Fibroblast of skin of scalp (primary cell): ENCODE measurements at regions not wholly inside any gene's neighbourhood (a gene's known extent, or its start where the extent isn't known, plus 50 kb on each side); places are given as distances from the start of the nearest gene placed in this dataset.
"Not testable (repeated sequence)": the region's sequence is repeated elsewhere in the genome, so short reads cannot be mapped to it uniquely, and the experiment has no call there.

ENCODE experiments used
- DNase-seq: peaks from one replicate; pipeline ENCODE4 v3.0.0-alpha.2; 2013

DNA sequence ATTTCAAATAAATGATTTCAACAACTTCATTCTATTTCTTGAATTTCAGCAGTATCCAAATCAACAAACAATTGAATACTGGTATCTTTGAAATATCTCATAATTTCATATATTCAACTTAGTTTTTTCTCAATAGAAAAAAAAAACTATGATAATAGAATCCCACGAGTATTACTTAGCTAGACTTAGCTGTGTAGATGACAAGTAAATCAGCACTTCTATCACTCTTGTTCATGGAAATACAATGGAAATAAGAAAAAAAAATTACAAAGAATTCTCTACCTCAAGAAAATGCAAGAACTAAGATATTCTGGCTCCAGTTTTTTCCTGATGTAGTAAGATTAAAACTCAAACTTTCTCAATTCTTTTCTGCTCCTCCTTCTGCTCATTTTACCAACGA, 256.2 kb upstream of the KYNU start:
- no peak for DNase-seq

- DNase-seq, result no peak
These were observed 260.0 kb upstream of the KYNU start for GRCh38 chr2:142617461-142617860.

DNA sequence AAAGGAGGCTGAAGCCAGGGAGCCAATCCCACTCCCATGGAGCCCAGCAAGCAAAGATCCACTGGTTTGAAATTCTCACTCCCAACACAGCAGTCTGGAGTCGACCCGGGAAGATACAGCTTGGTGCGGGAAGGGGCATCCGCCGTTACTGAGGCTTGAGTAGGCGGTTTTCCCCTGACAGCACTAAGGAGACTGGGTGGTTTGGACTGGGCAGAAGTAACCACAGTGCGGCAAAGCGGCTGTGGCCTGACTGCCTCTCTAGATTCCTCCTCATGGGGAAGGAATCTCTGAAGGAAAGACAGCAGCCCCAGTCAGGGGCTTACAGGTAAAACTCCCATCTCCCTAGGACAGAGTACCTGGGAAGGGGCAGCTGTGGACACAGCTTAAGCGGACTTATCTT, 261.6 kb upstream of the KYNU start:
- no peak for DNase-seq

GRCh38 chr2:142613193-142613592, 264.3 kb upstream of the KYNU start:
- not testable (repeated sequence) for DNase-seq

GRCh38 chr2:142605421-142605820, 272.0 kb upstream of the KYNU start:
- no peak for DNase-seq

DNA sequence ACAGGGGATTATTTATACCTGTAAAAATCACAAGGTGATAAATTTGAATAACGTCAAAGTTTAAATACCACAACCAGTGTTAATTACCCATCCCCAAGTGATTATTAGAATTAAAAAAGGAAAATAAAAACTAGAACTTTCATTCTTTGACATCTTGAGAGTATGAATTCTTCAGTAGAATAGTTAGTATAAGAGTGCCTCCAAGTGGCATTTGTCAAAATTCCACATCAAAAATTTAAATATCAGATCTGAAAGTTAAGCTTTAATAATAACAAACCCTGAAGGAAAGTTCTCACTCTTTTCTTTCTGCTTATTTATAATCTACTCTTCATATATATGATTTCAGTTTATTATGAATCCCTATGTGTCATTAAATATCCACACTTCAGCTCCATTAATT, 273.7 kb upstream of the KYNU start:
- no peak for DNase-seq

DNA sequence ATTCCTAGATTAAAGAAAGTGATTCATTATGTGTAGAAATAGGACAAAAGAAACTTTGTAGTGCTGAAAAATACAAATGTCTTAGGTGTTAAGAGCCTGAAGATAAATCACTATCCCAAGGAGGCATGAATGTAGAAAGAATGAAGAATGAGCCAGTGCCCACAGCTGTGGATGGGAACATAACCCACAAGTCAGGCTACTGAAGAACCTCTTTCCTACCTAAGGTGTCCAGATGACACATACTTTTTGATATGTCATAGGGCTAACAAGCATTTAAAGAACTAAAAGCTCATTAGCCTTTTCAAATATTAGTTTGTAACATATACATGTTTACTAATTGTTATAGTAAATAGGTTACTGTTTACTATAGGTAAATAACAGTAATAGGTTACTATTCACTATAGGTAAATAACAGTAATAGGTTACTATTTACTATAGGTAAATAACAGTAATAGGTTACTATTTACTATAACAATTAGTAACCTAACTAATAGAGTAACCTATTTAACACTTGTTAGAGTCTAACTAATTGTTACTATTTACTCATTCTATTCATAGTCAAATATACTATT, 275.0 kb upstream of the KYNU start:
- DNase-seq, result no peak

- no peak for DNase-seq
These were observed 275.7 kb upstream of the KYNU start for GRCh38 chr2:142601794-142602193.

DNA sequence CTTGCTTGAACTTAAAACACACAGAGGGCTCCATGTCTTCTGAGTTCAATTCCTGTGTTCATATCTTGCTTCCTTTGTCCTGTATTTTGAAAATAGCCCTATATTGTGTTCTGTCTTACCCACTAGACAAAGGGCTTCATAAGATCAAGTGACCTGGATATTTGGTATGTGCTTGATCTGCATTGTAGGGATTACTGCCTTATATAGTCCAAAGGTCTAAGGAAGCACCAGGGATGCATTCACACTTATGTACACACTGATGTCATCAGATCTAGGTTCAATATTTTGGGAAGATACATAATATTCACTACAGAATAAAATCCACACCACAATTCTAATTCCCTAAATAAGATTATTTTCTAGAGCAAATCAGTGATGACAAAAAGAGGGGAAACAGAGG, 278.0 kb upstream of the KYNU start:
- DNase-seq, result no peak

DNA sequence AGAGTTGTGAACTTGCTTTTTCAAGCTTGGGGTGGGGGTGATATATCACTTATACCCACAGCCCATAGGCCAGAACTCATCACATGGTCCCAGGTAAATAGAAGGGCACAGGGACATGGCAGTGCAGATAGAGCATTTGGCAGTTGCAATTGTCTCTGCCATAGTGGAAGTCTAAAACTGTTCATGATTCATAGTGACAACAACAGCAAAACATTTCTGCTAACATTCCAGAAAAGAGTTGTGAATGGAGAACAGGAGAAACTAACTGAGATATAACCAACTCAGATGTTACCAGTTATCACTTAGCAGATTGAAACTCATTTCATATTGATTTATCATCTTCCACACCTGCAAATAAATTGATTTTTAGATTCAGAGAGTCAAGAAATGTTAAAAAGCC, 278.6 kb upstream of the KYNU start:
- peak; percentile 9 for DNase-seq

DNA sequence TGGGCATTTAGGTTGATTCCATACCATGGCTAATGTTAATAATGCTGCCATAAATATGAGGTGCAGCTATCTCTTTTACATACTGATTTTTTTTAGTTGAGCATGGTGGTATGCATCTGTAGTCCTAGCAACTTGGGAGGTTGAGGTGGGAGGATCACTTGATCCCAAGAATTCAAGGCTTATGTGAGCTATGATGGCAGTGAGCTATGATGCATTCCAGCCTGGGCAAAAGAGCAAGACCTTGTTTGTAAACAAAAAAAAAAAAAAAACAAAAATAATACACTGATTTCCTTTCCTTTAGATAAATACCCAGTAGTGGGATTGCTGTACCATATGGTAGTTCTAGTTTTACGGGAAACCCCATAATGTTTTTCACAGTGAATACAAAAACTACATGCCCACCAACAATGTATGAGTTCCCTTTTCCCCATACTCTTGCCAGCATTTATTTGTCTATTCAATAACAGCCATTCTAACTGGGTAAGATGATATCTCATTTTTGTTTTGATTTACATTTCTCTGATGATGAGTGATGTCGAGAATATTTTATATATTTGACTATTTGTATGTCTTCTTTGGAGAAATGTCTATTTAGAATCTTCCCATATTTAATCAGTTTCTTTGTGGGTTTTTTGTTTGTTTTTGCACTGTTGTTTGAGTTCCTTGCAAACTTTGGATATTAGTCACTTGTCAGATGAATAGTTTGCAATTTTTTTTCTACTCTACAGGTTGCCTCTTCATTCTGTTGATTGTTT, 281.0 kb upstream of the KYNU start:
- peak; percentile 75 for DNase-seq

- DNase-seq, result no peak
These were observed 282.5 kb upstream of the KYNU start for GRCh38 chr2:142594935-142595334.

DNA sequence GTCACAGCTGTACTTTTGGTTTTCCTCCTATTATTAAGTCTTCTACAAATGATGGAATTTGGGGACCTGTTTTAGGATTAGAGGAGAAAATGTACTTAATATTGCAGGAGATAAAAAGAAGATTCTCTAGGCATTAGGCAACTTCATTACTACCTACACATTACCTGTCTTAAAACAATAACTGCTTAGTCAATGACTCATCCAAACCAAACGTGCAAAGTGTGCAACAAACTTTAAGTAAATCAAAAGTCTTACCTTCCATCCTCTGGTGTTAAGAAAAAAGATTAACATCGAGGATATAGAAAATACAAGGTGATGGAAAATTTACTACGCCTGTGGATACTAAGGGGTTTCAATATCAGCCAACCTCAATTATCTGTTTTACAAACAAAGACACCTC, 285.3 kb upstream of the KYNU start:
- no peak for DNase-seq

GRCh38 chr2:142591420-142591819, 286.0 kb upstream of the KYNU start:
- peak; percentile 70 for DNase-seq

GRCh38 chr2:142588269-142588668, 289.2 kb upstream of the KYNU start:
- DNase-seq, result no peak

DNA sequence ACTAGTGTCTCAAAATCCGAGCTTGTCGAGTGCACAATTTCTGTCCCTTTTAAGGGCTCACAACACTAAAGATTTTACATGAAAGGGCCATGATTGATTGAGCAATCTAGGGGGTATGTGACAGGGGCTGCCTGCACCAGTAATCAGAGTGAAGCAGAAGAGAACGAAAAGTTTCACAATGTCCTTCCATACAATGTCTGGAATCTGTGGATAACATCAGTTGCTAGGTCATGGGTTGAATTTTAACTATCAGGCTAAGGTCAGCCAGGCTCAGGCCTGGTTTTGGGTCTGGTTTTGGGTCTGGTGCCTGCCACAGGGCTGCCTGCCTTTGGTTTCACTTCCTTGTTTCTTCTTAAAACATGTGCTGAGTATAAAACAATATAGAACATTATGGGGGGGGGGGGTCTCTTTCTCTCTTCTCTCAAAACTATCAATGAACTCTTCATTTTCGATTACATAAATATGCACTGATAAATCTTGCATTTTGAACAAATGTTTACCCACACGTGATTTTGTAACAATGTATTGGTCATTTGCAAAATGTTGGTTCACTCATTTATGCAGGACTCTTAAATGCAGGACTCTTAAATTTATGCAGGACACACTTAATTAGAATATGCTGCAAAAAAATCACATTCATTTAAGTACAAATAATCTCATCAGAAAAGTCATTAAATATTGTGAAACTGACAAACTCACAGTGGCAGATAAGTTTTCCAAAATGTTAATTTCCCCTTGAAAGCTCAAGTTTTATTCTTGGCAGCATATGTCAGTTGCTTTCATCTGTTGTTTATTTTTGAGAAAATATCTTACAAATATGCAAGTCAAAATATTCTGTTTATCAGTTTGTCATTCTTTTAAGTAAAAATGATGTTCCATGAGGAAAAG, 290.5 kb upstream of the KYNU start:
- no peak for DNase-seq

- DNase-seq, result no peak
These were observed 291.7 kb upstream of the KYNU start for GRCh38 chr2:142585785-142586184.

DNA sequence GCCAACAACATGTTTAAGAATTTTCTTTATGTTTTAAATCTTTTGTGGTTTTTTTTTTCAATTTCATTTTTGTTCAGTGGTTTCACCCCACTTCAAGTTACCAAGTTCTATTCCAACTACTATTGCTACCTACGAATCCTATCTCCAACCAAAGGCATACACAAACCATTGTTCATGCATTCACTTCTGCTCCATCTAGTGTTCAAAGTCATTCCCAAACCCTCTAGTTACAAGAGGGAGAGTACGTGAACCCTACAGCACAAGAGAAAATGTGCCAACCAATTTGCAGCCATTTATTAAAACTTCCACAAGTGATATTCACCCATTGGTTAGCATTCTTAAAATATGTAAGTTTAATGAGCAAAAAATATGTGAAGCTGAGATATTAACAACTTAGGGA, 295.1 kb upstream of the KYNU start:
- DNase-seq, result no peak

DNA sequence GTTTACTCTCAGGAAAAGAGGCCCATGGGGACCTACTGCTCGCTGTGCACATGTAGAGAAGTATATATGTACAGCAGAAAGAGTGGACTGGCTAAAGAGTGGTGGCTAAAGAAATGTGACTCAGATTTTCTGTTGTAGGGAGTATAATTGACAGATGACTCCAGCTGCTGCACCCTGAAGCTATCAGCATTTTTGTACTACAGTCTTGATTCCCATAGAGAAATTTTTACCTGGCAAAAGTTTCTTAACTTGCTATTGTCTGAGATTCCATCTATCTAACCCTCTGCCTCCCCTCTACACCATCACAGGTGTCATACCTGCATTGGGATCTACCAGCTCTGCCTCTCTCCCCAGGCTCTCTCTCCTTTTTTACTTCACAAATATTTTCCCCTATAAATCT, 296.0 kb upstream of the KYNU start:
- DNase-seq, result no peak

DNA sequence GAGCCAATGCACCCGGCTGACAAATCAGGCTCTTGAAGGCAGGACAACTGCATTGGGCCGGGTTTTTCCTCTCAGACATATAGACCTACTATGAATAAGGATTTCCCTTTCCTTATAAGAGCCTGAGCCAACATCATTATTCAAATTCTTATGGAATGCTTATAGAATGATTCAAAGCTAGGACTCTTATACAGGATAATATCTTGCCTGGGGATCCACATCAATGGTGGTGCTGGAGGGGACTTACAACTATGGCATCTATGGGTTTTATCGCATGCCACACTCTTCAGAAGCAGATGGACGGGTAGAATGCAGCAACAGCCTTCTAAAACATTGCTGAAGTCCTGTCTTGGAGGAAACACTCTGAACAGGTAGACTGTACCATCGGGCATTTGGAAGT, 296.8 kb upstream of the KYNU start:
- DNase-seq, result no peak

- DNase-seq, result no peak
These were observed 301.9 kb upstream of the KYNU start for GRCh38 chr2:142575561-142575960.

- no peak for DNase-seq
These were observed 303.1 kb upstream of the KYNU start for GRCh38 chr2:142574388-142574787.

DNA sequence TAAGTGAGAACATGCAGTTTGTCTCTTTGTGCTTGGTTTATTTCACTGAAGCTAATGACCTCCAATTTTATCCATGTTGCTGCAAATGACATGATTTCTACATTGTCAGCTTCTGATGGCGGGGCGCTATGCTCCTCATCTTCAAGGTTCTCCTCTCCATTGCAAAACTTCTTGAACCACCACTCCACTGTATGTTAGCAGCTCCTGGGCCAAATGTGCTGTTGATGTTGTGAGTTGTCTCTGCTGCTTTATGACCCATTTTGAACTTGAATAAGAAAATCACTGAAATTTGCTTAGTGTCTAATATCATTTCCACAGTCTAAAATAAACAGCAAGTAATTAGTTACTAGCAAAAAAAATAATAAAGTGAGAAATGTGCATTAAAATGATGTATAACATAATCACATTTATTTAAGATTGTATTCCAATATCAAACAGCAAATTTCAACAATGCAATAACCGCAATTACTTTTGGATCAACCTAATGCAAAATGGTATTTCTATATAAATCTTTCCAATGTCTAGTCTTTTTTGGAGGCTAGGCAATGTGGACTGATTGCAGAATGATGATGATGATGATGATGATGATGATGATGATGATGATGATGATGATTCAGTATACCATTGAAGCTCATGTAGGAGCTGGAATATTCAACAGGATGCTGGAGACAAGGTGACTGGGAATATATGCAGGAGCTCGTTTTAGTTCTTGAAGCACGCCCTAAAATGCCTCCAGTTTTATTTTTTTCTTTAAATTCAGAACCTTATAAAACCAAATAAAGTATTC, 304.9 kb upstream of the KYNU start:
- DNase-seq, result no peak
